ENCODE measurements at regions not wholly inside any gene's neighbourhood (a gene's known extent, or its start where the extent isn't known, plus 50 kb on each side); places are given as distances from the start of the nearest gene placed in this dataset.
"Not testable (repeated sequence)": the region's sequence is repeated elsewhere in the genome, so short reads cannot be mapped to it uniquely, and the experiment has no call there.

DNA sequence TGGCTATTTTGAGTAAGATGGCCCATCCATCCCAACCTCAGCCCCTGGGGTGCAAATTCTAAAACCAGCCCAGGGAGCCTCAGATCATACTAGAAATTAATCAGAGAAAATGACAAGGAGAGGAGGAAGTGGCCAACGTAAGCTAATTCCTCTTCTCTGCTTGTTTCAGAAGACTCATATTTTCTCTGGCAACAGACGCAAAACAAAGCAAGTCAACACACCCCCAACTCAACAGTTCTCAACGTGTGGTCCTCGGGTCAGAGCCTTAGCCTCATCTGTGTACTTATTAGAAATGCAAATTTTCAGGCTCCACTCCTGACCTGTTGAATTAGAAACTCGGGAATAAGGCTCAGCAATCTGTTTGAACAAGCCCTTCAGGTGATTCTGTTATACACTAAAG is 413.9 kb upstream of the AUTS2 start:
- no peak for DNase-seq (ENCODE audit: extremely low read depth in 1 of 2, low read depth in 1 of 2)

DNA sequence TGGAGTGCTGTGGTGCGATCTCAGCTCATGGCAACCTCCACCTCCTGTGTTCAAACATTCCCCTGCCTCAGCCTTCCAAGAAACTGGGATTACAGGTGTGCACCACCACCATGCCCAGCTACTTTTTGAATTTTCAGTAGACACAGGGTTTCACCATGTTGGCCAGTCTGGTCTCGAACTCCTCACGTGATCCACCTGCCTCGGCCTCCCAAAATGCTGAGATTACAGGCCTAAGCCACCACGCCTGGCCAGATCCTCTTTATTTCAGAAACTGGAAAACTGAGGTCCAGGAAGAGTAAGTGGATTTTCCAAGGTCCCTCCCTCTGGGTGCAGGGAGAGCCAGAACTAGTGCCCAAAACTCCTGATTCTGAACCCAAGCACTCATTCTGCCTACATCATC is 413.1 kb upstream of the AUTS2 start:
- no peak for DNase-seq (ENCODE audit: extremely low read depth in 1 of 2, low read depth in 1 of 2)

DNA sequence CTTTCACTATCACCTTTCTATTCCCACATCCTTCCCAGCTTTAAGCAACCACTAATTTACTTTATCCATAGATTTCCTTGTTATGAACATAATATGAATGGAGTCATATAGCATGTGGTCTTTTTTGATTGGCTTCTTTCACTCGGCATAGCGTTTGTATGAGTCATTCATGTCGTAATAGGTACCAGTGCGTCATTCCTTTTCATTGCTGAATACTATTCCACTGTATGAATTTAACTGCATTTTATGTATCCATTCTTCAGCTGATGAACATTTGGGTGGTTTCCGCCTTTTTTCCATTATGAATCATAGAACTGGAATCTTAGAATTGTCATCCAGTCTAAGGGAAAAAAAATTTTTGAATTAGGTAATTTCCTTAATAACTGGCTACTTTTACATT is 411.3 kb upstream of the AUTS2 start:
- no peak for DNase-seq (ENCODE audit: extremely low read depth in 1 of 2, low read depth in 1 of 2)

DNA sequence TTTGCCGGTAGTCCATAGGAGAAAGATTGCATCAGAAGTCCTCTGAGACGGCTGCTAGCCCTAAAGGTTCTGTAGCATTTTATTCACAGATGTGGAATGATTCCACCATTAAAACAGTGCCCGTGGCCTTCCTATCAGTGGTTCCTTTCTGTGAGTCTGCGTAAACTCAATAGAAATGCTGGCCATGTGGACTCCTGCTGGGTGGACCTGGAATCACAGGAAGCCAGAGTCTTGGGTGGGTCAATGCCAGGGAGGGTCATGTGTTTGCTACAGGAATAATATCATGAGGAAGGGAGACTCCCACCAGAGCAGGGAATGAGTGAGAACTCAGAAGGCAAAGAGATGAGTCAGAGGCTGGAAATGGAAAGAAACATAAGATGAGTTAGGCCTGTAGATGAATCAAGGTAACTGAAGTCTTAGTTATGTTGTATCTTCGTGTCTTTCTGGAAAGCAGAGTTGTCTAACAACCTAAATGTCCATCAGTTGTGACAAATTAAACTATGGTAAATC is 410.4 kb upstream of the AUTS2 start:
- DNase-seq (ENCODE audit: extremely low read depth in 1 of 2, low read depth in 1 of 2), result no peak

DNA sequence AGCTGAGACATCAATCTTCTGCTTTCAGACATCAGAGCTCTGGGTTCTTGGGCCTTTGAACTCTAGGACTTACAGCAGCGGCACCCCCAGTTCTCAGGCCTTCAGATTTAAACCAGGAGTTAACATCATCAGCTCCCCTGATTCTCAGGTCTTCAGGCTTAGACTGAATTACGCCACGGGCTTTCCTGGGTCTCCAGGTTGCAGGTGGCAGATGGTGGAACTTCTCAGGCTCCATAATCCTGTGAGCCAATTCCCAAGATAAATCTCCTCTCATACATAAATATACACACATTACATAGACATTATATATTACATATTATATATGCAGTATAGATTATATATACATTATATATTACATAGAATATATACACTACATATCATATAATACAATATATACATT is 408.9 kb upstream of the AUTS2 start:
- DNase-seq (ENCODE audit: extremely low read depth in 1 of 2, low read depth in 1 of 2), result no peak

DNA sequence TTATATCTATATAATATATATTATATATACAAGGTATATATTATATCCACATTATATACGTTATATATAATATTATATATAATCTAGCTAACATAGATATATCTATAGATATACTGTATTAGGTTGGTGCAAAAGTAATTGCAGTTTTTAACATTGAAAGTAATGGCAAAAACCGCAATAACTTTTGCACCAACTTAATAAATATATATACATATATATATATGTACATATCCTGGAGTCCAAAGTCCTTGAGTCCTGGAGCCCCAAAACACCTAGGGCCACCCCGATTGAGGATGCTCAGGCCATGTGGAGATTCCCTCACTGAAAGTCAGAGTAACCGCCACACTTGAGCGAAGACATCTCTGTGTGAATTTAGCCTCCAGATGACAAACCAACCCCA is 408.2 kb upstream of the AUTS2 start:
- no peak for DNase-seq (ENCODE audit: extremely low read depth in 1 of 2, low read depth in 1 of 2)

DNA sequence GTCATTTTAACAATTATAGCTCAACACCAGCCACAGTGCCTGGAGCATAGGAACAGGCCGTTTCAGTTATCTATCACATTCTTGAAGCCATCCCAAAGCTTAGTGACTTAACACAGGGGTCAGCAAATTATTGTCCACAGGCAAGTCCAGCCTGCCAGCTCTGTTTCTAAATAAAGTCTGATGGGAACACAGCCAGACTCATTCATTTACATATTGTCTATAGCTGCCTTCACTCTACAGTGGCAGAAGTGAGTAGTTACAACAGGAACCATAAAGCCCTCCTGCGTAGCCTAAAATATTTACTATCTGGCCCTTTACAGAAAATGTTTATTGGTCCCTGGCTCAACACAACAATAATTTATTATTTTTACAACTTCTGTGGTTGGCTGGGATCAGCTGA is 407.5 kb upstream of the AUTS2 start:
- no peak for DNase-seq (ENCODE audit: extremely low read depth in 1 of 2, low read depth in 1 of 2)

DNA sequence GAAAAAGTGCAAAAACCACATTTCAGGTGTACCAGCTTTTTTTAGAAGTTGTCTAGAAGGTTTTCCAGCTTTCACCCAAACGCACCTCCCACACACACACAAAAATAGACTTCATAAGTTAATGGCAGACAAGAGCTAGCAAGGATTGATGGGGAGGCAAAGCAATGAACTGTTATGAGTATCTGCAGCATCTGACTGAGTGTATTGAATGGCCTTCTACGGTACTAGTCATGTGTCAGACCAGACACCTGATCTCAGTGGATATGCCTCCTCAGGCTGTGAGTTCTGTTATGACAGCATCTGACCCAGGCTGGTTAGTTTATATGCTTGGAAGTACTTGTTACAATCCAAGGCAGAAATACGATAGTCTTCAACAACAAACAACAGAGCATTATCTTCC is 406.1 kb upstream of the AUTS2 start:
- DNase-seq (ENCODE audit: extremely low read depth in 1 of 2, low read depth in 1 of 2), result no peak

DNA sequence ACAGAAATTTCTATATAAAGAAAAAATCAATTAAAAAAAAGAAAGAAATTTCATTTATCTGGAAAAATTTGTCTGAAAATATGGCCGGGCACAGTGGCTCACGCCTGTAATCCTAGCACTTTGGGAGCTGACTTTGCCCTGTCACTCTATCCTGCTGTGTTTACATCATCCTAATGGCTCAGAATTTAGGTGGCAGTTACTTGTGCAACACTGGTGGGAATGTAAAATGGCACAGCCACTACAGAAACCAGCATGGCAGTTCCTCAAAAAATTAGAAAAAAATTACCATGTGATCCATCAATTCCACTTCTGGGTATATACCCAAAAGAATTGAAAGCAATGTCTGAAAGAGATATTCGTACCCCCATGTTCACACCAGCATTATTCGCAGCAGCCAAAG is 405.2 kb upstream of the AUTS2 start:
- DNase-seq (ENCODE audit: extremely low read depth in 1 of 2, low read depth in 1 of 2), result no peak

DNA sequence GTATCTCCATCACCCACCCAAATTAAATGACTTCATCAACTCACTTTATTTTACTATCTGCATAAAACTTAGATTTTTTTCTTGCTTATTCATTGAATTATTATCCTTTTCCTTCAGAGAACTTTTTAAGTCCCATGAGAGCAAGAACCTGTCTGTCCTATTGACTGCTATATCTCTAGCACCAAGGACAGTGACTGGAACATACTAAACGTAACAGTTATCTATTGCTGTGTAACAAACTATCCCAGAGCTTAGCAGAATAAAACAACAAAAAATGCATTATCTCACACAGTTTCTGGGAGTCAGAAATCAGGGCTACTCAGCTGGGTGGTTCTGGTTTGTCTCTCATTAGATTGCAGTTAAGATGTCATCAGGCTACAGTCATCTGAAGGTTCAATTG is 401.7 kb upstream of the AUTS2 start:
- no peak for DNase-seq (ENCODE audit: extremely low read depth in 1 of 2, low read depth in 1 of 2)

DNA sequence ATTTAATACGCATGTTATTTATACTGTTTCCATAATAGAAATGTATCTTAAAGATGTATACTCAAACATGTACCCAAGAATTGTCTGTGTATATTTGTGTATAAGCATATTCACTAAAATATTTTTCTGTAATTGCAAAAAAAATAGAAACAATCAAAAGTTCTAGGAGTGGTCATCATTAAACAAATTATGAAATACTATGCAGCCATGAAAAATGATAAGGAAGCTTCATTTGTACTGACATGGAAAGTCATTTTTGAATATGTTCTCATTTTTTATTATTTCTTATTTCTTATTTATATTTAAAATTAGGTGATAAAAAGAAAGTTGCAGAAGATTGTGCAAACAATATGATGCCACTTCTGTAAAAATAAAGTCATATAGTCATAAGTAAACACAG is 400.0 kb upstream of the AUTS2 start:
- DNase-seq (ENCODE audit: extremely low read depth in 1 of 2, low read depth in 1 of 2), result no peak

DNA sequence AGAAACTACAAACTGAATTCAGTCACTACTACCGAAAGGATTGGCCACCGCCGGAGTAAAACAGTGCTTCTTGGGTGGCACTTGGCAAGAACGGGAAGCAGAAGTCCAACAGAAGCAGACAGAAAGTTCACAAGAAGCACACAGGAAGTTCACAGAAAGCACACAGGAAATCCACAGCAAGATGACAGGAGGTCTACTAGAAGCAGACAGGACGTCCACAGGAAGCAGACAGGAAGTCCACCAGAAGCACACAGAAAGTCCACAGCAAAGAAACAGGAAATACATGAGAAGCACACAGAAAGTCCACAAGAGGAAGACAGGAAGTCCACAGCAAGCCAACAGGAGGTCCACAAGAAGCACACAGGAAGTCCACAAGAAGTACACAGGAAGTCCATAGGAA is 399.2 kb upstream of the AUTS2 start:
- DNase-seq (ENCODE audit: extremely low read depth in 1 of 2, low read depth in 1 of 2), result no peak

DNA sequence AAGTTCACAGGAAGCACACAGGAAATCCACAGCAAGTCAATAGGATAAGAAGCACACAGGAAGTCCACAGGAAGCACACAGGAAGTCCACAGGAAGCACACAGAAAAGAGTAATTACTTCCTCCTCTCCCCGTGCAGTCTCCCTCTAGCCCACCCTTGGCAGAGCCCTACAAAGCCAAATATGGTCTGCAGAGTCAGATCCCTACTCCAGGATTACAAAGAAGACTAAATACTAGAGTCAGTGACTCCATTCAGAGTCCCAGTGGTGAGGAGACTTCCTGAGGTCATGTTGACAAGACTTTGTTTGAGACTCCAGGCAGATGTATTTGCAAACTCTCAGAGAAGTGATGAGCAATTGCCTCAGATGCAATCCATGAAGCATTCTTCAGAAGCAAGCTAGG is 398.6 kb upstream of the AUTS2 start:
- no peak for DNase-seq (ENCODE audit: extremely low read depth in 1 of 2, low read depth in 1 of 2)

DNA sequence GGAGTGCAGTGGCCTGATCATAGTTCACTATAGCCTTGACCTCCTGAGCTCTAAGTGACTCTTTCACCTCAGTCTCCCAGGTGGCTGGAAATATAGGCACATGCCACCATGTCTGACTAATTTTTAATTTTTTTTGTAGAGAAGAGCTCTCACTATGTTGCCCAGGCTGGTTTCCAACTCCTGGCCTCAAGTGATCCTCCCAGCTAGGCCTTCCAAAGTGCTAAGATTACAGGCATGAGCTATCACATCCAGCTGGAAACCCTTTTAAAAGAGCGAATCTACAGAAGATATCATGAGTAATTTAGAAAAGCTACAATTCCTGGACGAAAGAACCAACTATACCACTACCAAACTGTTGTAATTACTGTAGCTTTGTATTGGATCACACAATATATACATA is 394.4 kb upstream of the AUTS2 start:
- no peak for DNase-seq (ENCODE audit: extremely low read depth in 1 of 2, low read depth in 1 of 2)

DNA sequence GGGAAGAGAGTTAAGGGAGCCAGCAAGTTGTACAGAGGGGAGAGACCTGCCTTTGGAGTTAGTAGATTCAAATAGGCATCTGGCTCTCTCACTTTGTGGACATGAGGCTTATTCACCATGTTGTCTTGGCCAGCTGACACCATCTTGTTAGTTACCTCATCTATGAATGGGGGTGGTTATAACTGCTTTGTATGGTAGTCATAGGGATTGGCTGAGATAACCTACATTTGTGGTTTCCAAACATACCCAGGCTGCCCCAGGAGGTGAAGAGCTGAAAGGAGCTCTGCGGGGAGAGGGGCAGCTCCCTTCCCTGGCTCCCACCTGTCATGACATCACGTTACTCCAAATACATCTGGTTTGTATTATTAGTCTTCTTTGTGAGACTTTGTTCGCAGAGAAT is 393.3 kb upstream of the AUTS2 start:
- DNase-seq (ENCODE audit: extremely low read depth in 1 of 2, low read depth in 1 of 2), result no peak

DNA sequence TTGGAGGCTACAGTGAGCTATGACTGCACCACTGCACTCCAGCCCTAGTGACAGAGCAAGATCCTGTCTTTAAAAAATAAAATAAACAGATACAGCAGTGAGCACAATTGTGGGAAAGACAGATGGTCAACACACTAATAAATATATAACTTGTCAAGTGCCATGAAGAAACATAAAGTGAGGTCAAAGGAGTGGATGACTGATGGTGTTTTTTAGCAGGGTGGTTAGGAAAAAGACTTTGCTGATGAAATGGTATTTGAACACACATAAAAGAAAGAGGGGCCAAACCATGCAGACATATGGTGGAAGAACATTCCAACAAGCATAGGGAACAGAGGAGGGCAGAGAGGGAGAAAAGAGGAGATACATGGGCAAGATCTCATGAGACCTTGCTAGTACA is 392.7 kb upstream of the AUTS2 start:
- no peak for DNase-seq (ENCODE audit: extremely low read depth in 1 of 2, low read depth in 1 of 2)

DNA sequence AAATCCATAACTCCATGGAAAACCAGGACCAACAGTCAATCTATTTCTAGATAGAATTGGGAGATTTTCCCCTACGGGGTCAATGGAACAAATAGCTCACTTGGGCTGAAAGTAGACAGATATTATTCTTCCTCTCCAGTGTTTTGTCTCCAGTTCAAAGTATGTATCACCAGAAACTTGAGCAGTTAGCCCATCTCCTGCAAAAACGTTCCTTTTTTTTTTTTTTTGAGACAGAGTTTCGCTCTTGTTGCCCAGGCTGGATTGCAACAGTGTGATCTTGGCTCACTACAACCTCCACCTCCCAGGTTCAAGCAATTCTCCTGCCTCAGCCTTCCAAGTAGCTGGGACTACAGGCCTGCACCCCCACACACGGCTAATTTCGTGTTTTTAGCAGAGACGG is 390.0 kb upstream of the AUTS2 start:
- no peak for DNase-seq (ENCODE audit: extremely low read depth in 1 of 2, low read depth in 1 of 2)

DNA sequence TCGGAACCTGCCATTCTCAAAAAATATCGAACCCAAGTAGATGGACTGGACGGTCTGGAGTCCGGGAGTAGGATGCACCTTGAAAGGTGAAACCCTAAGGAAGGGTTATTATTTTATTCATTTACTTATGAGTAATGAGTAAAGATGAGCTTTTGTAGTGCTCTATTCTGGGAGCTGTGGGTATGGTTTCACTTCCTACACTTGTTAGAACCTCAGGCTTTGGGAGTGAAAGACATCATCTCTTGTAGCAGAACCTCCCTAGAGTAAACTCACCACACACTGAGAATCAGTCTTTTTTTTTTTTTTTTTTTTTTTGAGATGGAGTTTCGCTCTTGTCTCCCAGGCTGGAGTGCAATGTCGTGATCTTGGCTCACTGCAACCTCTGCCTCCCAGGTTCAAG is 389.4 kb upstream of the AUTS2 start:
- DNase-seq (ENCODE audit: extremely low read depth in 1 of 2, low read depth in 1 of 2), result no peak

DNA sequence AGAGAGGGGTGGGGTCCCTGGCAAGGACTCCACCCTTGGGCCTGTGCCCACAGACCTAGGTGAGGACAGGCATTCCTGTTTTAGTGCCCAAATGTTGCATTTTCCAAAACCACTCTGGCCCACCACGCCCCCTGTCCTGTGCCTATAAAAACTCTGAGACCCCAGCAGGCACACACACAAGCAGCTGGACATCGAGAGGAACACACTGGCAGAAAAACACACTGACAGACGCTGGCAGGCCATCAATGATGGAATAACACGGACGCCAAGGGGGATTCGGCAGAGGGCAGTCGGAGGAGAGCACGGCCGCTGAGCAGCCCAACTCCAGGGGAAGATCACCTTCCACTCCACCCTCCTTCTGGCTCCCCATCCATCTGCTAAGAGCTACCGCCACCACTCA is 386.9 kb upstream of the AUTS2 start:
- no peak for DNase-seq (ENCODE audit: extremely low read depth in 1 of 2, low read depth in 1 of 2)

DNA sequence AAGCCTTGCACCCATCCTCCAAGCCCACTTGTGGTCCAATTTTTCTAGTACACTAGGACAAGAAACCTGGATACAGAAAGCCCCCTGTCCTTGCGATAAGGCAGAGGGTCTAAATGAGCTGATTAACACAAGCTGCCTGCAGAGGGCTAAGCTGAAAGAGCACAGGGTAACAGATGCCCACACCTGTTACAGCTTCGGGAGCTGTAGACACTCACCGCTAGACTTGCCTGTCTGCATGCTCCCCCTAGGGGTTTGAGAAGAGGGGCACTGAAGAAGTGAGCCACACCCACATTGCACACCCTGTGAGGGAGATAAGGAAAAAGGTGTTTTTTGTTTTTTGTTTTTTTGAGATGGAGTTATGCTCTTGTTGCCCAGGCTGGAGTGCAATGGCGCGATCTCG is 386.5 kb upstream of the AUTS2 start:
- DNase-seq (ENCODE audit: extremely low read depth in 1 of 2, low read depth in 1 of 2), result no peak

DNA sequence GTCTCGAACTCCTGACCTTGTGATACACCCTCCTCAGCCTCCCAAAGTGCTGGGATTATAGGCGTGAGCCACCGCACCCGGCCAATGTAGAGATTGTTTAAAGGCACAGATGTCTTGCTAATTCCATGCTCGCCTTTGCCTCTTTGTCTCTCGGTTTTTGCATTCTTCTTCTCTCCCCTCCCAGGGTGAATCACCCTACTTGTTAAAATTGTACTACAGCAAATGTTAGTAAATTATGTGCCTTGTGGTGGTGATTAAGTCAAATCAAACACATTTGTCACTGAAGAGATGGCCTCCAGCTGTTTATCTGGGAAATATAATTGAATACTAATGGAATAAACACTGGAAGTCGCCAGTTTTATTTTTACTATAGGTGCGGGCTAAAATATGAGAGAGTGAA is 384.4 kb upstream of the AUTS2 start:
- DNase-seq (ENCODE audit: extremely low read depth in 1 of 2, low read depth in 1 of 2), result no peak

DNA sequence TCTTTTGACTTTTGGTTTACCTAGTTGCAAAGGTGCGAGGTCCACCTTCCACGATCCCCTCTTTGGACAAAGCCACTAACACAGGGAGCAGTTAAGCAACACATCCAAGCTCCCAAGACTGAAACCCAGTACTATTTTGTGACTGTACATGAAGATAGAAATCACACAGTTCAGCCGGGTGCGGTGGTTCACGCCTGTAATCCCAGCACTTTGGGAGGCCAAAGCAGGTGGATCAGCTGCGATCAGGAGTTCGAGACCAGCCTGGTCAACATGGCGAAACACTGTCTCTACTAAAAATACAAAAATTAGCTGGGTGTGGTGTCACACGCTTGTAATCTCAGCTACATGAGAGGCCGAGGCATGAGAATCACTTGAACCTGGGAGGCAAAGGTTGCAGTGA is 382.8 kb upstream of the AUTS2 start:
- not testable (repeated sequence) for DNase-seq (ENCODE audit: extremely low read depth in 1 of 2, low read depth in 1 of 2)

DNA sequence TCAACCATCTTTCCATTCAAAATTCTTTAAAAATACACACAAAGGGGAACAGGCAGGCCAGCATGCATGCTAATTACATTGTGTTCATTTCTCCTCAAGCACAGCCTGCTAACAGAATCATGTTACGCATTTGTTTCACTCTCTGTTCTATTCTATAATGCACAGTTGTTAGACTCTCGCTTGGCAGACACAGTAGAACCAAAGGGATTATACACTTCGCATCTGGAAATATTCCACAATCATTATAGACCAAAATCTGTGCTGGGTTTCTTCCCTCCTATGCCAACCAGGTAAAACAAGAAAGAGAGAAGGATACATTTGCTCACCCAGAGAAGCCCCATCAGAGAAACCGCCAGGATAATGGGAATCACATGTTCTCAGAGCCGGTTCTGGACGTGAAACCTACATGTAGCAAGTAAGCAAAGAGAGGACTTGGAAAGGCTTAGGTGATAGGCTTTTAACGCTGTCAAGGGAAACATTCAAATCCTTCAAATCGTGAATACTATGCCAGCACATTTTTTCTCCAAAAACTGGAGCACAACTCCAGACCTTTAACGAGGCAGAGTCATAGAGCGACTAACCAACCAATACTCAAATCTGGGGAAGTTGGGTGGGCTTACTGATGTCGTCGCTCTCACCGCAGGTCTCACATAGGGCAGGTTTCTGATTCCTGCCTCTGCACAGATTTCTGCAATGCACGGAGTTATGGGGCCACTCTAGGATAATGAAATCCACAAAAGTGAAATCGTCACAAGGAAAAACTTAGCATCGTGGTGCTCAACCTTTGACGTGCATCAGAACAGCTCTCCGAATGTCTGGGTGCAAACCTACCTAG is 380.5 kb upstream of the AUTS2 start:
- DNase-seq (ENCODE audit: extremely low read depth in 1 of 2, low read depth in 1 of 2), result no peak
